Endothelial cell of umbilical vein (primary cell): ENCODE measurements at regions not wholly inside any gene's neighbourhood (a gene's known extent, or its start where the extent isn't known, plus 50 kb on each side); places are given as distances from the start of the nearest gene placed in this dataset.

Experiments
- BruUV-seq: library from RNA; stranded (reverse); fragments of 400-500 nt; replicated peaks from 2 replicates; lab custom pipeline; 2021; lab: Mats Ljungman, UMichigan
- CTCF ChIA-PET: fragments of 300-600, 350-600 bp; sonication (Branson Sonifier 250); formaldehyde crosslinking; loops from one replicate; lab custom pipeline; 2021; ENCODE audit warnings: antibody characterized with exemption, inconsistent platforms; lab: Charles Lee
- POLR2A ChIA-PET: fragments of 300-600, 350-600 bp; sonication (Branson Sonifier 250); formaldehyde crosslinking; loops from one replicate; lab custom pipeline; 2021; ENCODE audit warnings: antibody characterized with exemption, inconsistent platforms; lab: Charles Lee
- DNase-seq: peaks from one replicate; pipeline ENCODE4 v3.0.0-alpha.2; 2011; ENCODE audit warnings: low read depth, low spot score
- FAIRE-seq: peaks from 2 replicates; lab custom pipeline; 2011; peaks lifted over from hg19 to GRCh38; lab: Jason Lieb, UNC
- H2AFZ ChIP-seq: 2 replicates; pipeline ENCODE4 v1.6.0; 2012; ENCODE audit warnings: low read depth, low read length, control low read depth, inconsistent platforms
- H3K27ac ChIP-seq: 2 replicates; pipeline ENCODE4 v1.5.1; 2011; ENCODE audit warnings: low read depth, mild to moderate bottlenecking, control low read depth, low read length, moderate library complexity; ENCODE audit not compliant: insufficient read depth
- H3K27me3 ChIP-seq, 2 experiments: 2 replicates each; pipeline versions ENCODE4 v1.6.0 to v1.6.1; 2011; ENCODE audit warnings: low read length in 2 of 2, mixed read lengths in 1 of 2; ENCODE audit not compliant: control insufficient read depth in 2 of 2, insufficient read depth in 2 of 2
- H3K36me3 ChIP-seq, 2 experiments: 2 replicates in 1 of 2; 3 replicates in 1 of 2; pipeline ENCODE4 v1.5.1; 2011; ENCODE audit warnings: low read length in 2 of 2, mild to moderate bottlenecking in 1 of 2, moderate library complexity in 1 of 2; ENCODE audit not compliant: control insufficient read depth in 2 of 2, insufficient read depth in 2 of 2; ENCODE audit errors: extremely low read depth in 1 of 2
- H3K4me1 ChIP-seq: 3 replicates; pipeline ENCODE4 v1.5.1; 2011; ENCODE audit warnings: mild to moderate bottlenecking, low read length; ENCODE audit not compliant: control insufficient read depth, insufficient read depth; ENCODE audit errors: extremely low read depth
- H3K4me2 ChIP-seq: 2 replicates; pipeline ENCODE4 v1.6.1; 2011; ENCODE audit warnings: low read length, control low read depth, mixed read lengths; ENCODE audit not compliant: insufficient read depth
- H3K4me3 ChIP-seq, 3 experiments: fragments of 200-600 bp in 1 of 3; sonication (generic), shearing (Covaris generic) in 1 of 3; replicated peaks in 1 of 3; 2 replicates each; pipeline ENCODE4 v1.5.1; 2011 to 2016; ENCODE audit warnings: control low read depth in 3 of 3, low read length in 3 of 3, mild to moderate bottlenecking in 2 of 3, inconsistent platforms in 1 of 3, low read depth in 1 of 3, moderate library complexity in 1 of 3; ENCODE audit not compliant: insufficient read depth in 1 of 3
- H3K79me2 ChIP-seq: 2 replicates; pipeline ENCODE4 v1.6.0; 2012; ENCODE audit warnings: low read length, inconsistent platforms; ENCODE audit not compliant: control insufficient read depth, insufficient read depth
- H3K9ac ChIP-seq: replicated peaks from 2 replicates; pipeline ENCODE3; 2011; ENCODE audit warnings: low read length, control low read depth; ENCODE audit not compliant: insufficient read depth; ENCODE audit errors: extremely low read depth
- H3K9me1 ChIP-seq: replicated peaks from 3 replicates; pipeline ENCODE4 v1.6.0; 2011; ENCODE audit warnings: mild to moderate bottlenecking, low read length; ENCODE audit not compliant: control insufficient read depth, insufficient read depth; ENCODE audit errors: extremely low read depth
- H3K9me3 ChIP-seq: replicated peaks from 2 replicates; pipeline ENCODE4 v1.5.1; 2012; ENCODE audit warnings: low read length, inconsistent platforms; ENCODE audit not compliant: control insufficient read depth, insufficient read depth
- H4K20me1 ChIP-seq: replicated peaks from 2 replicates; pipeline ENCODE3; 2011; ENCODE audit warnings: mild to moderate bottlenecking, low read length; ENCODE audit not compliant: control insufficient read depth, insufficient read depth; ENCODE audit errors: extremely low read depth
- CTCF ChIP-seq, 2 donors: IDR thresholded peaks; 1 replicate in 1 of 2; 2 replicates in 1 of 2; pipeline ENCODE4 v1.5.1; 2011; ENCODE audit warnings: low read length in 2 of 2, mild to moderate bottlenecking in 2 of 2, moderate library complexity in 2 of 2, control low read depth in 1 of 2, inconsistent platforms in 1 of 2, low read depth in 1 of 2; ENCODE audit not compliant: insufficient read depth in 1 of 2; ENCODE audit errors: extremely low read depth in 1 of 2
- EZH2 ChIP-seq: IDR thresholded peaks from 2 replicates; pipeline ENCODE4 v1.6.1; 2012; ENCODE audit warnings: borderline replicate concordance, low read depth, mild to moderate bottlenecking, moderate library complexity, low read length, inconsistent platforms; ENCODE audit not compliant: severe bottlenecking
- FOS ChIP-seq: IDR thresholded peaks from 2 replicates; pipeline ENCODE4 v1.6.1; 2011; ENCODE audit warnings: mild to moderate bottlenecking, low read length, moderate library complexity, borderline replicate concordance; ENCODE audit not compliant: insufficient read depth
- GATA2 ChIP-seq: IDR thresholded peaks from 2 replicates; pipeline ENCODE4 v1.7.0; 2011; ENCODE audit warnings: low read depth, mild to moderate bottlenecking, moderate library complexity, mixed read lengths, low read length; ENCODE audit not compliant: insufficient read length, insufficient read depth
- JUN ChIP-seq: IDR thresholded peaks from 2 replicates; pipeline ENCODE4 v1.6.1; 2011; ENCODE audit warnings: borderline replicate concordance, low read depth; ENCODE audit not compliant: insufficient read length, insufficient read depth
- MAX ChIP-seq: IDR thresholded peaks from 2 replicates; pipeline ENCODE4 v1.6.1; 2011; ENCODE audit not compliant: insufficient read depth, insufficient read length
- MYC ChIP-seq: IDR thresholded peaks from one replicate; pipeline ENCODE4 v1.6.1; 2011; ENCODE audit warnings: mild to moderate bottlenecking, low read depth, low read length
- POLR2A ChIP-seq: IDR thresholded peaks from 2 replicates; pipeline ENCODE4 v1.6.1; 2012; ENCODE audit warnings: low read depth, mild to moderate bottlenecking, control low read depth, low read length
- POLR2AphosphoS5 ChIP-seq: IDR thresholded peaks from 2 replicates; pipeline ENCODE4 v1.6.1; 2012; ENCODE audit warnings: low read depth, mild to moderate bottlenecking, control low read depth, low read length, moderate library complexity; ENCODE audit not compliant: insufficient read depth
- dilution Hi-C: fragments of 300-500 bp; cut with MboI; formaldehyde crosslinking; loops from one replicate; pipeline ENCODE4 v1.15.0; 2019; ENCODE audit warnings: low sequenced_read_pairs; ENCODE audit not compliant: extremely low pct_ligation_motif_present
- intact Hi-C: fragments of 100-400 bp; cut with micrococcal nuclease; formaldehyde crosslinking; loops from one replicate; pipeline ENCODE4 v1.10.0; 2022

GRCh38 chr10:57960406-57960805, 307.3 kb downstream of the IPMK start:
- POLR2A ChIA-PET = no interaction called here

More at GRCh38 chr10:57960406-57960805, 307.3 kb downstream of the IPMK start:
- no peak for DNase-seq
- Histone ChIP-seq H3K9me1 (no peaks in the 10 kb centered on the region), H4K20me1 (no peaks in the 10 kb centered on the region), H3K9ac (no peak overlapping the region), H3K36me3 (no peaks in the 10 kb centered on the region), H3K27me3 (no peaks in the 10 kb centered on the region), H3K4me3 (no peak overlapping the region), H3K4me2 (no peak overlapping the region), H3K9me3 (no peaks in the 10 kb centered on the region), H3K27ac (no peak overlapping the region), H3K4me1 (no peaks in the 10 kb centered on the region), H2AFZ (no peak overlapping the region), H3K79me2 (no peaks in the 10 kb centered on the region)
- BruUV-seq = no TSS peak
- FAIRE-seq = no peak
- CTCF ChIA-PET = interaction anchor here (1.0 kb wide), 1 partner anchor 15 kb away, joined by 3 read pairs; no protein-coding TSS in a partner anchor
- intact Hi-C loops (no loop called here), dilution Hi-C loops (no loop called here)
- TF ChIP-seq POLR2AphosphoS5 = no peak
- no peak for TF ChIP-seq FOS
- TF ChIP-seq CTCF (IDR thresholded peaks at IDR 0.05; ENCODE audit: extremely low read depth in 1 of 2, insufficient read depth in 1 of 2, low read depth in 1 of 2, low read length in 2 of 2) = no peak
- no peak for TF ChIP-seq GATA2
- TF ChIP-seq POLR2A = no peak
- TF ChIP-seq JUN = no peak
- no peak for TF ChIP-seq MAX
- no peak for TF ChIP-seq EZH2
- TF ChIP-seq MYC = no peak
